Fibroblast of skin of abdomen (primary cell): ENCODE measurements at regions not wholly inside any gene's neighbourhood (a gene's known extent, or its start where the extent isn't known, plus 50 kb on each side); places are given as distances from the start of the nearest gene placed in this dataset.
"Not testable (repeated sequence)": the region's sequence is repeated elsewhere in the genome, so short reads cannot be mapped to it uniquely, and the experiment has no call there.

Source experiments
- DNase-seq: peaks from one replicate; pipeline ENCODE4 v3.0.0-alpha.2; 2013

DNA sequence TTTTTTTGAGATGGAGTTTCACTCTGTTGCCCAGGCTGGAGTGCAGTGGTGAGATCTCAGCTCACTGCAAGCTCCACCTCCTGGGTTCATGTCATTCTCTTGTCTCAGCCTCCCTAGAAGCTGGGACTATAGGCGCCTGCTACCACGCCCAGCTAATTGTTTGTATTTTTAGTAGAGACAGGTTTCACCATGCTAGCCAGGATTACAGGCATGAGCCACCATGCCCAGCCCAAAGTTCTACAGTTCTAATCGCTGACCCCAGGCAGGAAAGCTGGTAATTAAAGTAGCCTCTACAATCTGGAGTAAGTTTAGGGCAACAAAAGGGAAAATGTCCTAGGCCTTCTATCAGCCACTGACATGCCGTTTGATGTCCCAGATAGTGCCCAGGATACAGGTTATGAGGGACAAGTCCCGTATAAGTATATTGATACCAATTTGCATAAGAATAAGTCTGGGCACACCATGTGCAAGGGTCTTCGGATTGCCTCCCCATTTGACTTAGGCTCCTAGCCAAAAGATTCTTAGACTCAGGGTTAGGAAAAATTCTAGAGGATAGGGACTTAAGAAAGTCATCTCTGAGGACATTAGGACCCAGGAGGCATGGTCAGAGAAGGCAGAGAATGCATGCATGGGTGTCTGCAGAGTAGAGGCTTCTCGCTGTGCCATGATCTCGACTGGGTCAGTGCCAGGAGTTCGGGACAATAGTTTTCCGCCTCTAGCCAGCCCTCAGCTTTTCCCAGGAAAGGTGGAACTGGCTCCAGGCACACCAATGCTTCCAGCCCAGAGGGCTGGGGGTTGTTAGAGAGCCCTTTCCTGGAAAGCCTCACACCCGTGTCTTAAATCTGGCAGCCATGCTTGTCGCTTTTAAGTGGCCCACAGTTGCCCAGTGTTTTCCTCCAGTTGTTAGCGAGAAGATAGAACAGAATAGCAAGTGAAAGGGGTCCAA, 1111.1 kb downstream of the TAF11L14 start:
- no peak for DNase-seq

DNA sequence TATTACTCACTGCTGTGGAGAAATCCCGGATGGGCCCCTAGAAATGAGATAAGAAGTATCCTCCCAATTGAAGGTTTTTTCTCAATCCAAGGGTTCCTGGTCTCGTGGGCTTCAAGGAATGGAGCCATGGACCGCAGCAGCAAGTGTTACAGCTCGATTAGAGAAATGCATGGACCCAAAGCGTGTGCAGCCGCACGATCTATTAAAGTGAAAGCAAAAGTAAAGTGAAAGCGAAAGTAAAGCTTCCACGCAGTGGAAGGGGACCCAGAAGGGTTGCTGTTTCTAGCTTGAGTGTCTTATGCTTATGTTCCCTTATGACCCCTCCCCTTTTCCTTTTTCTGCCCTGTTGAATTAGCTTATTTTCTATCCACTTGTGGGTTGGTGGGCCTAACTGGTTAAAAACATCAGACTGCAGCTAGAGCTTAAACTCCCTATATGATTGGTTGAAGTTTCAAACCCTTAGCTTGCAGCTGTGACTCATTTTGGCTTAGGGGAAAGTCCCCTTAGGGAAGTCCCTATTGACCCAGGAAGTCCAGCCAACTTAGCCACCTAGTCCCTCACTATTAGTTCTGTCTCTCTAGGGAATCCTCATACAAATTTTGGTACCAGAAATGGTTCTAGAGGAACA, 1111.8 kb downstream of the TAF11L14 start:
- DNase-seq = no peak

DNA sequence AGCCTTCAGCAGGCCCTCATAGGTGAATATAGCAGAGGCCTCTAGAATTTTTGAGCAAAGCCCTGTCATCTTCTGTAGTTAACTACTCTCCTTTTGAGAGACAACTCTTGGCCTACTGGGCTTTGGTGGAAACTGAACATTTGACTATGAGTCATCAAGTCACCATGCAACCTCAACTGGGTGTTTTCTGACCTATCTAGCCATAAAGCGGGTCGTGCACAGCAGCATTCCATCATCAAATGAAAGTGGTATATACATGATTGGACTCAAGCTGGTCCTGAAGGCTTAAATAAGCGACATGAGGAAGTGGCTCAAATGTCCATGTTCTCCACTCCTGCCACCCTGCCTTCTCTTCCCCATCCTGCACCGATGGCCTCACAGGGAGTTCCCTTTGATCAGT, 1115.5 kb downstream of the TAF11L14 start:
- DNase-seq = no peak

DNA sequence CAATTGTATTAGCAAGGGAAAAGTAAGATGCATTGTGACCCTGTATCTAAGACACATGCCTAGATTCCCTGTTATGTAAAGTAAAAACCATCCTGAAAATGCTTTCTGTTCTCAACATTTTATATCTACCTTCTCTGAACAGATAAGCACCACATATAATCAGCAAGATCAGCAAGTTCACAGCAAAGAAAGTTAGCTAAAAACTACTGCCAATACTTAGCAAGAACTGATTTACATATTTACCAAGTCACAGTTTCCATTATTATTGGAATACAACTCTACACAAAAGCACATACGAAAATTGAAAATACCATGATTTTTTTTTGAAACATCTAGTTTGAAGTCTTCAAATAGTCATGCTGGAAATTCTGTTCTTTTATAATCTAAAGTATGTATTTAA, 1118.1 kb downstream of the TAF11L14 start:
- no peak for DNase-seq

DNA sequence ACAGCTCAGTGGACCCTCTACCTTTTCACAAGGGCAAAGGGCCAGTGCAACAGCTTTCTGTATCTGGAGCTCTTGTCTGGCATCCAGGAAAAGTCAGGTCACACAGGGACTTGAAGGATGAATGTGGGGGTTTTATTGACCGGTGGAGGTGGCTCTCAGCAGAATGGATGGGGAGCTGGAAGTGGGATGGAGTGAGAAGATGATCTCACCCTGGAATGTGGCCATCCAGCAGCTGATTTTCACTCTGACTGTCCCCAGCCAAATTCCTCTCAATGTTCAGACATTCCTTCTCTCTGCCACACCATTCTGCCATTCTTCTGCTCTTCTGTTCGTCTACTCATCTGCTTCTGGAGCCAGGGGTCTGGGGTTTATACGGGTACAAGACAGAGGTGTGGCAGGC, 1119.9 kb downstream of the TAF11L14 start:
- DNase-seq = no peak

DNA sequence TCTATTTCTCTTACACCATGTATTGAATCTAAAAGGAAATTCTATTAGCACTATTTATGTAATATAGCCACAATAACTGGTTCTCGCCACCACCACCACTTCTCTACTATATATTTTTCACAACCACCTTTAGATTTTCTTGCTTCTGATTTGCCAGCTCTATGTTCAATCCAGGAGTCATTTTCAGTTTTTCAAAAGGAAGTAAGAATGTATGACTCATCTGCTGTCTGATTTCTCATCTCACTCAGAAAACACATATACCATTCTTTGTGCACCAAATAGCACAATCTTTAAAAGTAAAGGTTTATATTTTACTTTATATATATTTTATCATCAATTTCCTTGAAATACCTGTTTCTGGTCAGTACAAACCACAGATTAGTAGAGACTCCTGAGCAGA, 1127.5 kb downstream of the TAF11L14 start:
- no peak for DNase-seq

DNA sequence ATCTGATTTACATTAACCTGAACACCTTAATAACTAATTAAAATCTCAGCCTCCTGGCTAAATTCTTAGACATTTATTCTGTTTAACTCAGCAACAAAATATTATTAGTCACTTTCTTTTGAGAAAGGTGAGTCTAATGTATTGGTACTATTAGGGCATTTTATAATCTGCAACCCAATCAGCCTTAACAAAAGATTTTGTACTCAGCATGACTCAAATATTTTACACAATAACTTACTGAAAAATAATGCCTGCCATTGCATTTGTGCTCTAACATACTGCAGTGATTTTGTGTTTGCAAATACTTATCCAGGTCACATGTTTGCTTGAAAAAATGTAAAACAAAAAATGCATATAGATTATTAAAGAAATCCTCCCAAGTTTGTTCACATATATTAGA, 1129.9 kb downstream of the TAF11L14 start:
- no peak for DNase-seq

DNA sequence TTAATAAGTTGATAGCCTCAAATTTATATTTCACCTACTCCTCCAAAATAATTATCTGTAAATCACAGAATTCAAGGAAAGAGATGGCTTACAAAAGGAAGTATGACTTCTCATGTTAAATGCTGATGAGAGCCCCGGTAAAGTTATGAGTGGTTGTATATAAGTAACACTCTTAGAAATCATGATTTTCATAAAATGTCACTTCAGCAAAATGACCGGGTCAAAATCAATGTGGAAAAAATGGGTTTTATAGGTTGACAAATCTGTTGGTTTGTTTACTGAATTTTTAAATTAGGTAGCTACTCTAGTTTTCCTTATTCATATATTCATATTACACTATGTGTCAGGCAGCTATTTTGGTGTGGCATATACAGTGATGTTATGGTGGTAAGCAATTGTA, 1131.0 kb downstream of the TAF11L14 start:
- no peak for DNase-seq

DNA sequence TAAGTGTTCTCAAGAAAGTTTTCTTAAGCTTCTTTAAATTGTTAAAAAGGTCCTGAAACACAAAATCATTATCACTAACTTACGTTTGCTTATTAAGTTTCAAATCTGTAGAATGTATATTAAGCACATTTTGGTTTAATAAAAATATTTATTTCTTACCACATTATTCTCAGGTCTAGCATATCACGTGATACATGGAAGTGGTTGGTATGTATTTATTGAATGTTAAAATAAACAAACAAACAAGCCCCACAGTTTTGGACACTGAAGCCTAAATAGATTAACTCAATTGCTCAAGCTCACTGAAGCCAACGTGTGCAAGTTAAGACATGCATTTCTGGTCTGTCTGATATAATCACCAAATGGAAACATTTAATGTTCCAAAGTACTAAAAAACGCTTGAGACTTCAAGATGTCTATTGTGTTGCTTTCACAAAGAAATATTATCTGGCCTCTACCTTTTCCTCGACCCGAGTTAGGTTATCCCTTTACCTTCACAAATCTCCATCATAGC, 1136.9 kb downstream of the TAF11L14 start:
- no peak for DNase-seq

DNA sequence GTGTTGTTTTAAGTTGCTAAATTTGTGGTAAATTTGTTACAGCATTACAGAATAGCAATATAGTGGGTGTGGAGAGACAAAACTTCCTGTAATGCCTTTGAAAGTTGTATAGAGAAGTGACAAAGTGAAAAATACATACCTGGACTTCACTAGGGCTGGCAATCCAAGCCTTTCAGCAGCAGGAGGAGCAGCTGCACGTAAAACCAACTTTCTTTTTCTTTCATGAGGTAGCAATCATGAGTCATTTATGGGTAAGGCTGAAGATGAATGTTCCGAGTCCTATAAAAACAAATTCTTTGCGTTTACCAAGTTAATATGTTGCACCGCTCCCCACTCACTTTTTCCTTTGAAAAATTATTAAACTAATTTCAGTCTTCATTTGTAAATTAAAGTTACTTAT, 1138.2 kb downstream of the TAF11L14 start:
- no peak for DNase-seq

DNA sequence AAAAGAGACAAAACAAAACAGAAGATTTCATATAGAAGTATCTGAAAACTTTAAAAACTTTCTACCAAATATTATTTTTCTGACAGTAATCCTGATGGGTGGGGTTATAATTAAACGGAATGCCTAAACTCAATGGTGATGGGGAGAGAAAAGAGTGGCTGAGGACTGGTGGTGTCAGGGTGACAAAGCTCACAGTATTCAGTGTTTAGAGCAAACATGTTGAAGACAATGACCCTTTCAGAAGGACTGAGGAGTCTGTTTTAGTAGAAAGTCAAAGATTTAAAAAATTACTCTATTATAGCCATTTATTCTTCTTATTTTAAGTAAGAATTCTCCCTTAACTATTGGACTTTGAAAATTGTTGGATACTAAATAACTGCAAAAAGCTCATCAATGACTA, 1144.0 kb downstream of the TAF11L14 start:
- no peak for DNase-seq

DNA sequence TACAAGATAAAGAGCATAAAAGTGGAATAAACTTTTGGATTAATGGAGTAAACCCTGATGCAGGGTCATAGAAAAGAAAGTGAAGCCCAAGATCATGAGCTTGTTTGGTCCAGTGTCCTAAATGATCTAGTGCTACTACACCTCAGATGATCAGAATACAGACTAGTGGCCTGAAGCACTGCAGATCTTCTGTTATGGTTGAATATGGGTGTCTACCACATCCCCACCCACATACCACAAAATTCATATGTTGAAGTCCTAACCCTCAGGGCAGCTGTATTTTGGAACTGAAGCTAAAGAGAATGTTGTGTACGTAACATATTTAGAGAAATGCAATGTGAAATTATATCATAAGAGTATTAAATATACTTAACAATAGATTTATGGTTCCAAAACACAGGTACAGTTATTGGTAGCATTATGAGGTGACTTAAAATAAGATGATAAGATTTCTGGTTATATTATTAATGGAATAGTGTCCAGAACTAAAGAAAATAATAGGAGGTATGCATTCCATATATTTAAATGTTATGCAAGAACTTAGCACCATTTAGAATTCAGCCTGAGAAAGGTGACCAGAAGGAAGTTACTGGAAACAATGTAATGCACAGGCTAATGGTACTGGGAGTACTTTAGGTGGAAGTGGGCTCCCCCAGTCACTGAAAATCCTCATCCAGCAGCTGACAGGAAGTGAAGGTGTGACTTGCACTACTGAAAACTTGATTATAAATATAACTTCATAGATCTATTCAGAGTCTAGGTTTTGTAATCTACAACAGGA, 1155.1 kb downstream of the TAF11L14 start:
- DNase-seq = no peak

DNA sequence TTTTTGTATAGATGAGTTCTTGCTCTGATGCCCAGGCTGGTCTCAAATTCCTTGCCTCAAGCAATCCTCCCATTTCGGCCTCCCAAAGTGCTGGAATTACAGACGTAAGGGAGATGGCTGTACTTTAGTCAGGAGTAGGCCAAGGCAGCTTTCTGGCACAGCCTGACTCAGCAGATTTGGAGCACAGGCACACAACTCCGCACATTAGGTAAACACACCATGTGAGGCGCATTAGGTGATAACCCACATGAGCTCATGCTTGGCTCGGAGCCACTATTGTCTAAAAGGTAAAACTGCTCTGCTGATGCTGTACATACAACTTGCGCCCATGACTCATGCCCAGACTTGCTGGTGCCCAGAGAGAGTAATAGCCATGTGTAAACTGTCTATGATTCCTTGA, 1157.9 kb downstream of the TAF11L14 start:
- DNase-seq = no peak

DNA sequence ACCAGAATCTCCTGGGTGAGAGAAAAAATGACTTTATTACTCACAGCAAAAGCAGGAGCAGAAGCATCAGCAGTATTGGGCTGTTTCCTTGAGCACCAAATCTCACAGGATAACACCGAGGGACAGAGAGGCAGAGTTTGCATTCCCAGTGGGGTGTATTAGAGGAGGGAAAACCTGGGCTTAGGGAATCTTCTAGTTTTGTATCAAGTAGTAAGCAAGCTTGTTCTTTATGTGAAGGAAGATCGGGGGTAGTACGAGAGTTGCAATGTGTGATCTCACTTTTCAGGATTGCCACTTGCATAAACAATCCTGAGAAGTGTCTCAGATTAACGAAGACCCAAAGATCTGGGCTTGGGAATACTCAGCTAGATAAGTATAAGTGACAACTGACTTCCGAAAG, 1163.0 kb downstream of the TAF11L14 start:
- no peak for DNase-seq

DNA sequence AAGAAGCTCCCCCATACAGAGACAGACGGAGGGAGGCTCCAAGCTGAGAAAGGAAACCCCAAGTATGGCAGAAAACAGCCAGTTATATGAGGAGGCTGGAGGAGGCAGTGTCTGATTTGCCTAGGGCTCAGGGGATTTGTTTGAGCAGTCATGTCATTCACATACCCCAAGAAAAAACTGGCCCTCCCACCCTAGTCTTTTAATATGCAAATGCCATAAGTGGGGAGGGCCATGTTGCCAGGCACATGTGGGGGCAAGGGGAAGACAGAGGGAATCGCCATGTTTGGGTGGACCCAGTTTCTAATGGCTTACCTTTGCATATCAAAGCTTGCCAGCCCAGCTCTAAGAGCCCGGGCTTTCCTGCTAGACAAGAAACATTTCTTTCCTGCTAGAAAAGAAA, 1163.8 kb downstream of the TAF11L14 start:
- DNase-seq = no peak

DNA sequence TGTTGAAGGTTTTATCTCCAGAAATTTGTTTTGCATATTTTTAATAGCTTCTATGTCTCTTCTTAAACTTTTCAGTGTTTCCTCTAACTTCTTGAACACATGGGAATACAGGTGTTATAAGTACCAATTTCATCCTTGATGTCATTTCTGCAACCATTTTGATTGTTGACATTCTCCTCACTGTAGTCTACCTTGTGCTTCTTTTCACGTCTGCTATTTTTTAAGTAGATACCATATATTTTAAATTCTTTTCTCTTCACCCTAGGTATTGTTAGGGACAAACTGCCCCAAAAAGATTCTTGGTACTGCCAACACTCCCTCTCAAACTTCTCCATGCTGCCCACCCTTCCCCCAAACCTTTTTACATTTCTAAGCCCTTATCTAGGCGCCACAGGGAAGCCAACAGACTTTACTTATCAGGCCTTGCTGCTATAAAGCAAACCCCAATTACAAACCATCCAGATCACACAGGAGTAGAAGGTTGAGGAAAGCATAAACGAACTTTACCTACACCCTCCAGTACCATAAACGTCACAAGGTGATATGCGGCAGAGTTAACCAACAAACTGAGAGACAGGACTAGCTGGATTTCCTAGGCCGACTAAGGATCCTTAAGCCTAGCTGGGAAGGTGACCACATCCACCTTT, 1165.3 kb downstream of the TAF11L14 start:
- no peak for DNase-seq

DNA sequence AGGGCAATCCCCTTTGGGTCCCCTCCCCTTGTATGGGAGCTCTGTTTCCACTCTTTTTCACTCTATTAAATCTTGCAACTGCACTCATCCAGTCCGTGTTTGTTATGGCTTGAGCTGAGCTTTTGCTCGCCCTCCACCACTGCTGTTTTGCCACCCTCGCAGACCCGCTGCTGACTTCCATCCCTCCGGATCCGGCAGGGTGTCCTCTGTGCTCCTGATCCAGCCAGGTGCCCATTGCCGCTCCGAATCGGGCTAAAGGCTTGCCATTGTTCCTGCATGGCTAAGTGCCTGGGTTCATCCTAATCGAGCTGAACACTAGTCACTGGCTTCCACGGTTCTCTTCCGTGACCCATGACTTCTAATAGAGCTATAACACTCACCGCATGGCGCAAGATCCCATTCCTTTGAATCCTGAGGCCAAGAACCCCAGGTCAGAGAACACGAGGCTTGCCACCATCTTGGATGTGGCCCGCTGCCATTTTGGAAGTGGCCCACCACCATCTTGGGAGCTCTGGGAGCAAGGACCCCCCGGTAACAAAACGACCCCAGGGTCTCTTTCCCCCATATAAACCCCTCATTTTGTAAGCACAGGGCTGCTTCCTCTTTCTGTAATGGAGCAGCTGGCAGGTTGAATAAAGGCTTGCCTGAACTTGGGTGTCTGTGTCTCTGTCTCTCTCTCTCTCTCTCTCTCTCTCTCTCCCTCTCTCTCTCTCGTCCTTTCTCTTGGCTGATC, 1166.2 kb downstream of the TAF11L14 start:
- DNase-seq = no peak

DNA sequence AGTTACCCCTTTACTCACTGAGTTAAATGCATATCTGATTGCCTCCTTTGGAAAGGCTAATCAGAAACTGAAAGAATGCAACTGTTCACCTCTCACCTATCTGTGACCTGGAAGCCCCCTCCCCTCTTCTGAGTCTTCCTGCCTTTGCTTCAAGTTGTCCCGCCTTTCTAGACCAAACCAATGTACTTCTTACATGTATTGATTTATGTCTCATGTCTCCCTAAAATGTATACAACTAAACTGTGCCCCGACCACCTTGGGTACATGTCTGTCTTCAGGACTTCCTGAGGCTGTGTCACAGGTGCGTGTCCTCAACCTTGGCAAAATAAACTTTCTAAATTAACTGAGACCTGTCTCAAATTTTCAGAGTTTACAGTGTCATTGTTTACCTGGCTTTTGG, 1167.2 kb downstream of the TAF11L14 start:
- not testable (repeated sequence) for DNase-seq

DNA sequence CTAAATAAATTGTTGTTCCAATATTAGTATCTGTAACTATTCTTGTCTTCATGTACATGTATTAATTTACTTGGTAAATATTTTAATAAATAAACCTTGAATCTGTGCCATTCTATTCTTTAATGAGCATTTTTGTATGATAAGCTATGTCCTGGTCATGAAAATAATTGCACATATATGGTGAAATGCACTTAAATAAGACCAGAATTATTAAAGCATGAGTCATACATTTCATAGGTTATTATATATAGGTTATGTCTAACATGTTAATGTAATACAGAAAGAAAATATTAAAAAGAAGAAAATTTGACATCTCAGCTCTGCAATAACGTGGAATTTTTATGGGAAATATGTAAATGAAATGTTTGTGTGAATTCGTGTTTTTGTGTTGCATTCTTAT, 1168.1 kb downstream of the TAF11L14 start:
- no peak for DNase-seq

DNA sequence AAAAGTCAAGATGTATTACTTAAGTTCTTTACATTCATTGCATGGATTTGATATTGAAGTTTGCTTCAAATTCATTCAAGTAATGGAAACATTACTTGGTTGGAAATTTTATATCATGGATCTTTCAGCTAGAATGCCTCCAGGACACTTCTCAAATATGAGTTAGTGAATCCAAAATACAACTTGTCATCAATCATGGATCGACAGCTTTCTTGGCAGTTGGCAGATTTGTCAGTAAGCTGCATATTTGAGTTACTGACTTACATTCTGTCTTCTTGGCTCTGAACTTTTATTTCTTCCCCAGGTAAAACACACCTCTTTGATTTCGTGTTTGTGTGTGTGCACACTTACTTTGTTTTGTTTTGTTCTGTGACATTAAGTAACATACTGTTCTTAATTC, 1171.1 kb downstream of the TAF11L14 start:
- no peak for DNase-seq

DNA sequence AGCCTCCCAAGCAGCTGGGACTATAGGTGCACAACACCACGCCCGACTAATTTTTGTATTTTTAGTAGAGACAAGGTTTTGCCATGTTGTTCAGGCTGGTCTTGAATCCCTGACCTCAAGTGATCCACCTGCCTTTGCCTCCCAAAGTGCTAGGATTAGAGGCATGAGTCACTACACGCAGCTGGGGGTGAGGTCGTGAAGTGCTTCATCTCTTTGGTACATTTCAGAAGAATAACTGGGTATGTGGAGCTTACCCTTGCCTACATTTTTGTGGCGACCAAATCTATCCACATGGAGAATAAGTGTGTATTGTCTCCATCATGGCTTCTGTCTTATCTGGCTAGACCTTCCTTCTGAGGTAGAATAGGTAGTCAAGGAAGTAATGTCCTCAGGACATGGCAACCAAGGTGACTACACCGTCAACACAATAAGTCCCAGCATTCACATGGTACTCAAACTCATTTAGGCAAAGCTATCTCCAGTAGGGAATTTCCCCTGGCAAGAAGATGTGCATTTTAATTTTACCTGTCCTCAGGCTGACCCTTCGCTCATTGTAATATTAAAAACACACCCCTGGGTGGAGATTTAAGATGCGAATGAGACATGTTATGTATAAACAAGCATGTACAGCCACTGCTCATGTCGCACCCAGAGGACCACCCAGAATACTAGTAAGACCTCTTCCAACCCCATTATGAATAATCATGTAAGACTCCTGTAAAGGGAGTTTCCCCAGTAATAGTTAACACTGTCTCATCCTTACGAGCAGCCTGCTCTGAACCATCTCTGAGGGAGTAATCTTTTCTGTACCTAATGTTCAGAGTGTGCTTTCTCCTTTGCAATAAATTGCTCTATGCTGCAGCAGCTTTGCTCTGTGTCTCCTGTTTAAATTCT, 1173.2 kb downstream of the TAF11L14 start:
- DNase-seq = no peak
